DND-41 (cell line): ENCODE measurements at regions not wholly inside any gene's neighbourhood (a gene's known extent, or its start where the extent isn't known, plus 50 kb on each side); places are given as distances from the start of the nearest gene placed in this dataset.

Experiments
- CTCF ChIP-seq: IDR thresholded peaks from 2 replicates; pipeline ENCODE4 v1.5.1; 2012; ENCODE audit warnings: borderline replicate concordance, low read length, moderate library complexity, mild to moderate bottlenecking; ENCODE audit not compliant: poor library complexity, severe bottlenecking; ENCODE audit errors: extremely low read depth
- EZH2 ChIP-seq: IDR thresholded peaks from 3 replicates; pipeline ENCODE4 v1.6.1; 2012; ENCODE audit warnings: borderline replicate concordance, low read depth, mild to moderate bottlenecking, moderate library complexity, low read length, inconsistent platforms; ENCODE audit not compliant: severe bottlenecking

GRCh38 chr15:47299846-47300434 lies 417.4 kb upstream of the SEMA6D start:
- no peak for TF ChIP-seq CTCF
- TF ChIP-seq EZH2, result no peak
